22Rv1 (cell line): ENCODE measurements at regions not wholly inside any gene's neighbourhood (a gene's known extent, or its start where the extent isn't known, plus 50 kb on each side); places are given as distances from the start of the nearest gene placed in this dataset.

Experiments used
- CTCF ChIP-seq: fragments of 450-650 bp; IDR thresholded peaks from 2 replicates; pipeline ENCODE4 v1.5.1; 2017; ENCODE audit warnings: mild to moderate bottlenecking
- ZFX ChIP-seq: fragments of 450-650 bp; IDR thresholded peaks from 2 replicates; pipeline ENCODE4 v1.6.1; 2017; ENCODE audit warnings: antibody characterized with exemption, borderline replicate concordance

GRCh38 chr1:234931404-234931973 is 197.1 kb downstream of the TOMM20 start:
- TF ChIP-seq CTCF, result no peak
- no peak for TF ChIP-seq ZFX
